ENCODE measurements at regions not wholly inside any gene's neighbourhood (a gene's known extent, or its start where the extent isn't known, plus 50 kb on each side); places are given as distances from the start of the nearest gene placed in this dataset.
"Not testable (repeated sequence)": the region's sequence is repeated elsewhere in the genome, so short reads cannot be mapped to it uniquely, and the experiment has no call there.

DNA sequence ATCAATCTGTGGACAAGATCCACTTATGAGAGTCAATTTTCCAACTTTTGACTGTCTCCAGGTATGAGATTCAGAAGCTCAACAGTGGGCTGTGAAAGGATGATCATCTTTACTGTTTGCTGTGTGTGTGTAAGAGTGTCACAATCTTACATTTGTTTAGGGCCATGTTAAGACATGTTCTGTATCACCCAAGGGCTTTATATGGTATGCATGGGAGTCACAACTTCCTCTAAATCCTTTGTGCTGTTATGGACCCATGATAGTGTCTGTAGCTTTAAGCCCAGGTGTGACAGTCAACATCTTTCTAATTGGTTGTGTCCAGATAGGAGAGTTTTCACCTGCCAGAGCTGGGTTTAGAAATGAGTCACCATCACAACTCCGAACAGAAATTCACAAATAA lies 70.2 kb downstream of the ZNF726 start:
- H3K27ac ChIP-seq; H3K4me1 ChIP-seq; H3K36me3 ChIP-seq; H3K27me3 ChIP-seq; H3K9me3 ChIP-seq; DNase-seq; H3K4me3 ChIP-seq; intact Hi-C loops (cut with DNase I; ENCODE audit: low total_unique reads): not testable (repeated sequence)

DNA sequence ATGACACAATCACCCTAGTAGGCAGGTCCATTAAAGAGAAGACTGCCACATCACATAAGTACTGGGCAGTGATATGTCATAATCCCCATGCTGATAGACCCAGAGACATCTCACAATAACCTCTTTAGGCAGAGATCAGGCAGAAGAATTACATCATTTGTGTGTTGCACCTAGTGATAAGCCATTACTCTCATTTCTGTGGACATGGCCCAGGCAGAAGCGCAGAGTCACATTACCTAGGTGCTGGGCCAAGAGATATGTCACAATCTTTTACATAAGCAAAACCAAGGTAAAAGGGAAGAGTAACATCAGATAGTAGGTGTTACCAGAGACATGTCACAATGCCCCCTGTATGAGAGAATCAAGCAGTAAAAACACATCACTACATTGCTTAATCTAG lies 71.9 kb downstream of the ZNF726 start:
- no peak overlapping the region for H3K27ac ChIP-seq
- no peak overlapping the region for H3K4me3 ChIP-seq
- intact Hi-C loops (cut with DNase I; ENCODE audit: low total_unique reads) = no loop called here
- TF ChIP-seq, protein P1, sequence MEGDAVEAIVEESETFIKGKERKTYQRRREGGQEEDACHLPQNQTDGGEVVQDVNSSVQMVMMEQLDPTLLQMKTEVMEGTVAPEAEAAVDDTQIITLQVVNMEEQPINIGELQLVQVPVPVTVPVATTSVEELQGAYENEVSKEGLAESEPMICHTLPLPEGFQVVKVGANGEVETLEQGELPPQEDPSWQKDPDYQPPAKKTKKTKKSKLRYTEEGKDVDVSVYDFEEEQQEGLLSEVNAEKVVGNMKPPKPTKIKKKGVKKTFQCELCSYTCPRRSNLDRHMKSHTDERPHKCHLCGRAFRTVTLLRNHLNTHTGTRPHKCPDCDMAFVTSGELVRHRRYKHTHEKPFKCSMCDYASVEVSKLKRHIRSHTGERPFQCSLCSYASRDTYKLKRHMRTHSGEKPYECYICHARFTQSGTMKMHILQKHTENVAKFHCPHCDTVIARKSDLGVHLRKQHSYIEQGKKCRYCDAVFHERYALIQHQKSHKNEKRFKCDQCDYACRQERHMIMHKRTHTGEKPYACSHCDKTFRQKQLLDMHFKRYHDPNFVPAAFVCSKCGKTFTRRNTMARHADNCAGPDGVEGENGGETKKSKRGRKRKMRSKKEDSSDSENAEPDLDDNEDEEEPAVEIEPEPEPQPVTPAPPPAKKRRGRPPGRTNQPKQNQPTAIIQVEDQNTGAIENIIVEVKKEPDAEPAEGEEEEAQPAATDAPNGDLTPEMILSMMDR (IDR thresholded peaks at IDR 0.05) = no peak
- TF ChIP-seq POLR2A (IDR thresholded peaks at IDR 0.05) = no peak
- no peaks in the 10 kb centered on the region for H3K4me1 ChIP-seq
- no peaks in the 10 kb centered on the region for H3K9me3 ChIP-seq
- H3K27me3 ChIP-seq = no peaks in the 10 kb centered on the region
- H3K36me3 ChIP-seq = no peaks in the 10 kb centered on the region
- no peak for DNase-seq

DNA sequence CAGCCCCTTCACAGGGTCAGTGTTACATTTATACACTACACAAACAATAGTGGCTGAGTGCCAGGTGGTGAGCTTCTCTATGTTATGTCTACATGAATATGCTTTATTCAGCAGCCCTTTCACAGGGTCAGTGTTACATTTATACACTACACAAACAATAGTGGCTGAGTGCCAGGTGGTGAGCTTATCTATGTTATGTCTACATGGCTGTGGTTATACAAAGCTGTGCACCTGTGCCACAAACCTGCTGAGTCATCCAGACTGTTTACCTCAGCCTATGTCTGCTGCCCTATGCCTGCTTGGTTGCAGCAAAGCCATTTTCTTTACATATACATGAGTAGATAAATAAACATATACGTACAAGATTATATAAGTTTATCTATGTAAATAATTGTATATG lies 76.5 kb downstream of the ZNF726 start:
- no peaks in the 10 kb centered on the region for H3K27me3 ChIP-seq
- no peaks in the 10 kb centered on the region for H3K36me3 ChIP-seq
- no peaks in the 10 kb centered on the region for H3K9me3 ChIP-seq
- TF ChIP-seq, protein P1 (IDR thresholded peaks at IDR 0.05) = no peak
- TF ChIP-seq POLR2A (IDR thresholded peaks at IDR 0.05) = no peak
- H3K4me3 ChIP-seq = no peak overlapping the region
- DNase-seq = no peak
- no peak overlapping the region for H3K27ac ChIP-seq
- intact Hi-C loops (cut with DNase I; ENCODE audit: low total_unique reads) = no loop called here
- H3K4me1 ChIP-seq = no peaks in the 10 kb centered on the region

DNA sequence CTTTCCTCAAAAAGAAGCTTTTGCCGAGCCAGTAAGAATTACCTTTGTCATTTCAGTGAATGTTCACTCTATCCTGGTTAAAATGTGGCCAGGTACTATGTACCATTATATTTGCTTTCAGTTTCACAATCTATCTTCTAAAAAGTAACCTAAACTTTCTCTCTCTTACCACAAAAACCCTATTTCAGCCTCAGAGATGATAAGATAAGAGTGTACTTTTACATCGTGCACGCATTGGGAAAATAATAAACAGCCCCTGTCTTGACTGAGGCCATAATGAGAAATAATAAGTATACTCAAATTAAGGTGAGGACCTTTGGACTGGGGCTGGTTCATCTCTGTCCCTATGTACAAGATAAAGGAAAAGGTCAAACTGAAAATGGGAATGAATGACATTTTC lies 77.7 kb downstream of the ZNF726 start:
- no peak overlapping the region for H3K4me3 ChIP-seq
- intact Hi-C loops (cut with DNase I; ENCODE audit: low total_unique reads) = no loop called here
- no peak for TF ChIP-seq POLR2A (IDR thresholded peaks at IDR 0.05)
- TF ChIP-seq, protein P1 (IDR thresholded peaks at IDR 0.05) = no peak
- no peaks in the 10 kb centered on the region for H3K36me3 ChIP-seq
- H3K27me3 ChIP-seq = no peaks in the 10 kb centered on the region
- no peaks in the 10 kb centered on the region for H3K4me1 ChIP-seq
- DNase-seq = no peak
- no peaks in the 10 kb centered on the region for H3K9me3 ChIP-seq
- no peak overlapping the region for H3K27ac ChIP-seq

GRCh38 chr19:23993440-23993839 lies 78.8 kb downstream of the ZNF726 start:
- H3K27me3 ChIP-seq = no peaks in the 10 kb centered on the region
- H3K27ac ChIP-seq = no peak overlapping the region
- no peaks in the 10 kb centered on the region for H3K9me3 ChIP-seq
- H3K4me1 ChIP-seq = no peaks in the 10 kb centered on the region
- DNase-seq = no peak
- TF ChIP-seq, protein P1 (IDR thresholded peaks at IDR 0.05) = no peak
- TF ChIP-seq POLR2A (IDR thresholded peaks at IDR 0.05) = no peak
- intact Hi-C loops (cut with DNase I; ENCODE audit: low total_unique reads) = no loop called here
- H3K4me3 ChIP-seq = no peak overlapping the region
- H3K36me3 ChIP-seq = no peaks in the 10 kb centered on the region

DNA sequence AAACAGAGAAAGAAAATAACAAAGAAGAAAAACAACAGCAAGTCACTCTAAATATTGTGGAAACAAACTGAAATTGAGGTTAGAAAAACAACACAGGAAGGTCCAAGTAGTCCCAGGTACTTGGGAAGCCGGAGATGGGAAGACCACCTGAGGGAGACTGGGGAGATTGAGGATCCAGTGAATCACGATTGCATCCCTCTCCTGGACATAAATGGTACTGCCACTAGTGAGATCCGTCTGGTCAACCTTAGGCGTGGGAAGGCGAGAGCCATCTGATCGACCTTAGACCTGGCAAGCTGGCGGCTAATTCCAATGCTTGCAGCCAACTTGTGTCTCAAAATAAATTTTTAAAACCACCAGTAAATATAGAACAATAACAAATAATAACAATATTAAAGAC lies 81.9 kb downstream of the ZNF726 start:
- Histone ChIP-seq H3K4me3 (no peak overlapping the region), H3K36me3 (no peaks in the 10 kb centered on the region), H3K27me3 (no peaks in the 10 kb centered on the region), H3K27ac (no peak overlapping the region), H3K4me1 (no peaks in the 10 kb centered on the region), H3K9me3 (no peaks in the 10 kb centered on the region)
- no peak for DNase-seq
- intact Hi-C loops (cut with DNase I; ENCODE audit: low total_unique reads) = no loop called here
- no peak for TF ChIP-seq POLR2A (IDR thresholded peaks at IDR 0.05)
- TF ChIP-seq, protein P1 (IDR thresholded peaks at IDR 0.05) = no peak
